Activated CD4-positive, alpha-beta T cell treated with anti-CD3 and anti-CD28 coated beads for 36 hours (primary cell): ENCODE measurements at regions not wholly inside any gene's neighbourhood (a gene's known extent, or its start where the extent isn't known, plus 50 kb on each side); places are given as distances from the start of the nearest gene placed in this dataset.

Experiments
- ATAC-seq: fragments of 200-7000 bp; cut with Tn5 transposase; one replicate; pipeline ENCODE4 v1.10.0; 2021; ENCODE audit warnings: mild to moderate bottlenecking, moderate library complexity
- CTCF ChIA-PET: fragments of 350-600 bp; sonication (Branson Sonifier 250); formaldehyde crosslinking; loops from one replicate; lab custom pipeline; 2021; ENCODE audit warnings: antibody characterized with exemption; lab: Charles Lee
- POLR2A ChIA-PET: fragments of 350-600 bp; sonication (Branson Sonifier 250); formaldehyde crosslinking; loops from one replicate; lab custom pipeline; 2021; ENCODE audit warnings: antibody characterized with exemption, inconsistent platforms; lab: Charles Lee
- DNase-seq: peaks from one replicate; pipeline ENCODE4 v3.0.0-alpha.2; 2020
- H3K27ac Mint-ChIP-seq: one replicate; pipeline ENCODE4 v1.8.0; 2021; ENCODE audit warnings: mixed read lengths
- H3K27me3 Mint-ChIP-seq: one replicate; pipeline ENCODE4 v1.8.0; 2021; ENCODE audit warnings: mixed read lengths
- H3K36me3 Mint-ChIP-seq: one replicate; pipeline ENCODE4 v1.8.0; 2021; ENCODE audit warnings: low read depth, mixed read lengths
- H3K4me1 Mint-ChIP-seq: one replicate; pipeline ENCODE4 v1.8.0; 2021; ENCODE audit warnings: mixed read lengths
- H3K4me3 Mint-ChIP-seq: one replicate; pipeline ENCODE4 v1.8.0; 2021; ENCODE audit warnings: mild to moderate bottlenecking, moderate library complexity, mixed read lengths
- H3K9me3 Mint-ChIP-seq: one replicate; pipeline ENCODE4 v1.8.0; 2021; ENCODE audit warnings: low read depth, mixed read lengths
- intact Hi-C, 2 experiments: fragments of 100-400 bp; cut with DNase I in 1 of 2; cut with micrococcal nuclease in 1 of 2; formaldehyde crosslinking; loops; one replicate each; pipeline versions ENCODE4 v1.14.2 to v1.15.1; 2022 to 2024; cut with DNase I, micrococcal nuclease

GRCh38 chr4:160847228-160847627, 1316.6 kb downstream of the FSTL5 start:
- CTCF ChIA-PET = no interaction called here

GRCh38 chr4:160848489-160848888, 1315.3 kb downstream of the FSTL5 start:
- H3K27me3 Mint-ChIP-seq = no peaks in the 10 kb centered on the region
- POLR2A ChIA-PET = no interaction called here
- H3K27ac Mint-ChIP-seq = no peak overlapping the region
- H3K4me3 Mint-ChIP-seq = no peak overlapping the region
- CTCF ChIA-PET = no interaction called here
- DNase-seq (no peak), ATAC-seq (no peak)
- intact Hi-C loops = no loop called here
- no peaks in the 10 kb centered on the region for H3K4me1 Mint-ChIP-seq
- peaks cover 8% of the 10 kb centered on the region for H3K9me3 Mint-ChIP-seq
- no peaks in the 10 kb centered on the region for H3K36me3 Mint-ChIP-seq

More at GRCh38 chr4:160847228-160847627, 1316.6 kb downstream of the FSTL5 start:
- no peaks in the 10 kb centered on the region for H3K4me1 Mint-ChIP-seq
- no peak overlapping the region for H3K27ac Mint-ChIP-seq
- ATAC-seq = no peak
- H3K36me3 Mint-ChIP-seq = no peaks in the 10 kb centered on the region
- POLR2A ChIA-PET = no interaction called here
- H3K27me3 Mint-ChIP-seq = no peaks in the 10 kb centered on the region
- H3K9me3 Mint-ChIP-seq = peaks cover 9% of the 10 kb centered on the region
- H3K4me3 Mint-ChIP-seq = no peak overlapping the region
- intact Hi-C loops = no loop called here
- DNase-seq = no peak

GRCh38 chr4:160848901-160849760, 1314.7 kb downstream of the FSTL5 start:
- Mint-ChIP-seq H3K27me3 (no peaks in the 10 kb centered on the region), H3K36me3 (no peaks in the 10 kb centered on the region), H3K9me3 (peaks cover 8% of the 10 kb centered on the region), H3K4me3 (no peak overlapping the region), H3K4me1 (no peaks in the 10 kb centered on the region), H3K27ac (no peak overlapping the region)
- ATAC-seq (no peak), DNase-seq (no peak)
- ChIA-PET CTCF (no interaction called here), POLR2A (no interaction called here)
- intact Hi-C loops = no loop called here

DNA sequence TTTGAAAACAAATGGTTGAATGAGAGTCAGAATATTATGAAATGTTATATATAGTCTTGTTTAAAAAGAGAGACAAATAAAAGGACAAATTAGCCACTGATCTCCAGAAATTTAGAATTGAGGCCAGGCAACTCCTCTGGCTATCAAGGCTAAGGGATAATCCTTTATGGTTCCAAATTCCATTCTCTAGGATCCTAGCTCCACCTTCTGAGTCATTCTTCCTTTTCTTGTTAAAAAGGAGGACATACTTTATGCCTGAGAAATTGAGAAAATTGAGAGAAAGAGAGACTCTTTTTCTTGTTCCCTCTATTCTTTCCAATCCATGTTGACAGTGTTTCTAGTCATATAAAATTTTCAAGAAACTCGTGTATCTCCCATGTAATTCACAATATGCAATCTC, 1299.5 kb downstream of the FSTL5 start:
- Mint-ChIP-seq H3K4me3 (no peak overlapping the region), H3K27me3 (no peaks in the 10 kb centered on the region), H3K27ac (no peak overlapping the region), H3K36me3 (no peaks in the 10 kb centered on the region), H3K9me3 (peaks cover 2% of the 10 kb centered on the region), H3K4me1 (no peaks in the 10 kb centered on the region)
- ATAC-seq = no peak
- ChIA-PET CTCF (no interaction called here), POLR2A (no interaction called here)
- no peak for DNase-seq
- intact Hi-C loops = no loop called here

DNA sequence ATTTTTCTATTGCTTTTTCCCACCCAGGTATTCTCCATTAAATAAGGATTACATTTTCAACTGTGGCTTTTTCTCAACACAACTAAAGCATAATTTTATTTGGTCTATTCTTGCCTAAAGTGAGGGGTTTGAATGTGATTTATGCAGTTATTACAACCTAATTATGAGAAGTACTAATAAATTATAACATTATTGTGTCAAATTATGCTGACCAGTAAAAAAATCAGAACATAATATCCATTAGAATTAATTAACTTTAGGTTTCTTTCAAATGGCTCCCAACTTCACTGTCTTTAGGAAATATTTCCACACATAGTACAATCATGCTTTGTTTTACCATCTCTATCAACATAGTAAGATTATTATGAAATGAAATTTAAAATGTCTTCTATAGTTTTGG, 1293.9 kb downstream of the FSTL5 start:
- Mint-ChIP-seq H3K27me3 (no peaks in the 10 kb centered on the region), H3K36me3 (no peaks in the 10 kb centered on the region), H3K9me3 (peaks cover 6% of the 10 kb centered on the region), H3K27ac (no peak overlapping the region), H3K4me3 (no peak overlapping the region), H3K4me1 (no peaks in the 10 kb centered on the region)
- ChIA-PET POLR2A (no interaction called here), CTCF (no interaction called here)
- intact Hi-C loops = no loop called here
- DNase-seq = no peak
- ATAC-seq = no peak

GRCh38 chr4:160872491-160872890, 1291.3 kb downstream of the FSTL5 start:
- no peak for ATAC-seq
- no peak overlapping the region for H3K4me3 Mint-ChIP-seq
- H3K27me3 Mint-ChIP-seq = no peaks in the 10 kb centered on the region
- no peak for DNase-seq
- H3K4me1 Mint-ChIP-seq = no peaks in the 10 kb centered on the region
- ChIA-PET CTCF (no interaction called here), POLR2A (no interaction called here)
- no peaks in the 10 kb centered on the region for H3K36me3 Mint-ChIP-seq
- peaks cover 14% of the 10 kb centered on the region for H3K9me3 Mint-ChIP-seq
- no peak overlapping the region for H3K27ac Mint-ChIP-seq
- intact Hi-C loops = no loop called here

GRCh38 chr4:160877087-160877790, 1286.6 kb downstream of the FSTL5 start:
- ChIA-PET CTCF (no interaction called here), POLR2A (no interaction called here)
- H3K4me1 Mint-ChIP-seq = no peaks in the 10 kb centered on the region
- no peaks in the 10 kb centered on the region for H3K27me3 Mint-ChIP-seq
- peaks cover 15% of the 10 kb centered on the region for H3K9me3 Mint-ChIP-seq
- no peak overlapping the region for H3K27ac Mint-ChIP-seq
- H3K4me3 Mint-ChIP-seq = no peak overlapping the region
- intact Hi-C loops = no loop called here
- ATAC-seq = no peak
- H3K36me3 Mint-ChIP-seq = no peaks in the 10 kb centered on the region
- no peak for DNase-seq

- POLR2A ChIA-PET = no interaction called here
- CTCF ChIA-PET = no interaction called here
- no peaks in the 10 kb centered on the region for H3K36me3 Mint-ChIP-seq
- H3K4me1 Mint-ChIP-seq = no peaks in the 10 kb centered on the region
- H3K27ac Mint-ChIP-seq = no peak overlapping the region
- DNase-seq (no peak), ATAC-seq (no peak)
- intact Hi-C loops = no loop called here
- no peak overlapping the region for H3K4me3 Mint-ChIP-seq
- H3K9me3 Mint-ChIP-seq = peaks cover 19% of the 10 kb centered on the region
- no peaks in the 10 kb centered on the region for H3K27me3 Mint-ChIP-seq
Observed at GRCh38 chr4:160880180-160880579, 1283.6 kb downstream of the FSTL5 start.

GRCh38 chr4:160887668-160888067, 1276.1 kb downstream of the FSTL5 start:
- H3K9me3 Mint-ChIP-seq = peaks cover 5% of the 10 kb centered on the region
- no peak for DNase-seq
- ATAC-seq = no peak
- intact Hi-C loops = no loop called here
- no peak overlapping the region for H3K4me3 Mint-ChIP-seq
- no peaks in the 10 kb centered on the region for H3K4me1 Mint-ChIP-seq
- H3K27ac Mint-ChIP-seq = no peak overlapping the region
- no peaks in the 10 kb centered on the region for H3K36me3 Mint-ChIP-seq
- H3K27me3 Mint-ChIP-seq = no peaks in the 10 kb centered on the region
- POLR2A ChIA-PET = no interaction called here
- CTCF ChIA-PET = no interaction called here

DNA sequence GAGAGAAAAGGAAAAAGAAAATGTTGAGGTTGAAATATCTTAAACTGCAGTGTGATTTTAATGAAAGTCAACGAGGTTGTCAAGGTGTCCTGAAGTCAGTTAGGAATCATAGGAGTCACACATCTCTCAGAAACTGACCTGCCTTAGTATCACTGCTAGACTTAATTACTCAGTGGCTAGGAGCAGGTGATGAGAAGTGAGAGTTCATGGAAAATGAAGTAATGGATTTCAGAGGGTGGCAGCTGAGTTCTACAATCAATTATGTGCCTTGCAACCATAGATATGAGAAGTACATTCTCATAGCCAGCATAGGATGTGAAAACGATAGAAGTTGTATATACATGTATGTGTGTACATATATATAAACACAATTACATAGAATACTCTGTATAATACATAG, 1269.7 kb downstream of the FSTL5 start:
- ChIA-PET CTCF (no interaction called here), POLR2A (no interaction called here)
- Mint-ChIP-seq H3K4me3 (no peak overlapping the region), H3K27me3 (no peaks in the 10 kb centered on the region), H3K27ac (no peak overlapping the region), H3K9me3 (peaks cover 6% of the 10 kb centered on the region), H3K4me1 (no peaks in the 10 kb centered on the region), H3K36me3 (no peaks in the 10 kb centered on the region)
- ATAC-seq = no peak
- intact Hi-C loops = no loop called here
- no peak for DNase-seq

- intact Hi-C loops = no loop called here
- H3K4me3 Mint-ChIP-seq = no peak overlapping the region
- no peaks in the 10 kb centered on the region for H3K27me3 Mint-ChIP-seq
- CTCF ChIA-PET = no interaction called here
- ATAC-seq (no peak), DNase-seq (no peak)
- H3K4me1 Mint-ChIP-seq = no peaks in the 10 kb centered on the region
- no peak overlapping the region for H3K27ac Mint-ChIP-seq
- POLR2A ChIA-PET = no interaction called here
- no peaks in the 10 kb centered on the region for H3K36me3 Mint-ChIP-seq
- H3K9me3 Mint-ChIP-seq = peaks cover 6% of the 10 kb centered on the region
Observed at GRCh38 chr4:160894809-160895208, 1269.0 kb downstream of the FSTL5 start.

- ChIA-PET CTCF (no interaction called here), POLR2A (no interaction called here)
- no peak for ATAC-seq
- Mint-ChIP-seq H3K27me3 (no peaks in the 10 kb centered on the region), H3K4me1 (no peaks in the 10 kb centered on the region), H3K4me3 (no peak overlapping the region), H3K27ac (no peak overlapping the region), H3K9me3 (peaks cover 10% of the 10 kb centered on the region), H3K36me3 (no peaks in the 10 kb centered on the region)
- no peak for DNase-seq
- intact Hi-C loops = no loop called here
Observed at GRCh38 chr4:160927311-160927710, 1236.5 kb downstream of the FSTL5 start.
